A549 (cell line): ENCODE measurements at regions not wholly inside any gene's neighbourhood (a gene's known extent, or its start where the extent isn't known, plus 50 kb on each side); places are given as distances from the start of the nearest gene placed in this dataset.

Source experiments
- CBX8 ChIP-seq: fragments of 200-600 bp; sonication (generic); IDR thresholded peaks from 2 replicates; pipeline ENCODE4 v1.6.1; 2016
- CTCF ChIP-seq: fragments of >200 bp; sonication (Bioruptor Twin); formaldehyde crosslinking; IDR thresholded peaks from 3 replicates; pipeline ENCODE4 v1.5.1; 2016
- EP300 ChIP-seq, 2 experiments: fragments of >200 bp; sonication (Bioruptor Twin); formaldehyde crosslinking; IDR thresholded peaks; 2 replicates in 1 of 2; 3 replicates in 1 of 2; pipeline ENCODE4 v1.6.1; 2016 to 2017
- FOSL2 ChIP-seq, 2 experiments: fragments of 450-650 bp in 1 of 2; fragments of >200 bp in 1 of 2; sonication (Bioruptor Twin) in 1 of 2; formaldehyde crosslinking; IDR thresholded peaks; 2 replicates each; pipeline versions ENCODE4 v1.5.0 to v1.6.1; 2016 to 2020; ENCODE audit warnings: mild to moderate bottlenecking in 1 of 2, moderate library complexity in 1 of 2
- HMGXB4 ChIP-seq: fragments of 250-450 bp; sonication (Bioruptor Pico); IDR thresholded peaks from 2 replicates; pipeline ENCODE4 v1.5.0; 2021; ENCODE audit warnings: mild to moderate bottlenecking, moderate library complexity, borderline replicate concordance
- JUNB ChIP-seq: fragments of >200 bp; sonication (Bioruptor Twin); formaldehyde crosslinking; IDR thresholded peaks from 2 replicates; pipeline ENCODE4 v1.6.1; 2016
- KDM1A ChIP-seq: fragments of 200-600 bp; sonication (generic); IDR thresholded peaks from 2 replicates; pipeline ENCODE4 v1.6.1; 2016; ENCODE audit warnings: low read depth, mild to moderate bottlenecking
- MAX ChIP-seq: IDR thresholded peaks from 2 replicates; pipeline ENCODE4 v1.6.1; 2012
- MYC ChIP-seq: IDR thresholded peaks from 2 replicates; pipeline ENCODE4 v1.6.1; 2012; ENCODE audit warnings: mild to moderate bottlenecking, inconsistent platforms, low read length, improper control_type of control experiment, borderline replicate concordance
- POLR2A ChIP-seq: IDR thresholded peaks from 2 replicates; pipeline ENCODE4 v1.6.1; 2012; ENCODE audit warnings: mild to moderate bottlenecking, low read length
- RAD21 ChIP-seq, 2 experiments: fragments of >200 bp in 1 of 2; sonication (Bioruptor Twin) in 1 of 2; formaldehyde crosslinking in 1 of 2; IDR thresholded peaks in 1 of 2; conservative IDR thresholded peaks in 1 of 2; 2 replicates in 1 of 2; 3 replicates in 1 of 2; pipeline ENCODE4 v1.6.1; 2012 to 2018; ENCODE audit warnings: inconsistent platforms in 1 of 2
- RCOR1 ChIP-seq: fragments of 150-350 bp; IDR thresholded peaks from 2 replicates; pipeline ENCODE4 v1.6.1; 2014; ENCODE audit warnings: antibody characterized with exemption, low read length, low read depth
- TP53 ChIP-seq: fragments of 250-450 bp; sonication (Bioruptor Pico); IDR thresholded peaks from 2 replicates; pipeline ENCODE4 v1.5.0; 2021; ENCODE audit warnings: mild to moderate bottlenecking, moderate library complexity

- TF ChIP-seq CTCF (no peak), EP300 (IDR thresholded peaks at IDR 0.05) (no peak), MYC (no peak), RAD21 (conservative IDR thresholded peaks at IDR 0.05 in 1 of 2, IDR thresholded peaks at IDR 0.05 in 1 of 2) (no peak), RCOR1 (no peak), HMGXB4 (no peak), POLR2A (no peak), MAX (no peak), TP53 (no peak), FOSL2 (IDR thresholded peaks at IDR 0.05) (no peak), FOSL2 (CRISPR knock-in tag; IDR thresholded peaks at IDR 0.05) (no peak), JUNB (no peak), CBX8 (no peak), KDM1A (no peak)
Measured at GRCh38 chr12:58452546-58452945, 467.8 kb downstream of the LRIG3 start.
